H9 (cell line): ENCODE measurements at regions not wholly inside any gene's neighbourhood (a gene's known extent, or its start where the extent isn't known, plus 50 kb on each side); places are given as distances from the start of the nearest gene placed in this dataset.
A peak's percentile ranks its signal among the peaks of the same experiment; 100 is the strongest.

Experiments
- DNase-seq: peaks from one replicate; pipeline ENCODE4 v3.0.0-alpha.2; 2017
- H2AFZ ChIP-seq: one replicate; pipeline ENCODE4 v1.6.1; 2013; ENCODE audit warnings: mild to moderate bottlenecking, low read length, control low read depth, moderate library complexity
- H2AK5ac ChIP-seq: 2 replicates; pipeline ENCODE4 v1.6.1; 2013; ENCODE audit warnings: low read length, control low read depth, mixed read lengths; ENCODE audit not compliant: insufficient read length
- H2BK120ac ChIP-seq: one replicate; pipeline ENCODE4 v1.6.1; 2013; ENCODE audit warnings: low read depth, mild to moderate bottlenecking, low read length, control low read depth, inconsistent platforms; ENCODE audit not compliant: poor library complexity, severe bottlenecking
- H2BK12ac ChIP-seq: 2 replicates; pipeline ENCODE4 v1.6.1; 2013; ENCODE audit warnings: low read length, control low read depth, mixed read lengths, low read depth; ENCODE audit not compliant: insufficient read length
- H2BK15ac ChIP-seq: 2 replicates; pipeline ENCODE4 v1.6.1; 2013; ENCODE audit warnings: low read depth, low read length, control low read depth
- H2BK20ac ChIP-seq: one replicate; pipeline ENCODE4 v1.6.1; 2013; ENCODE audit warnings: low read depth, mild to moderate bottlenecking, low read length, control low read depth, inconsistent platforms; ENCODE audit not compliant: poor library complexity, severe bottlenecking
- H2BK5ac ChIP-seq: 2 replicates; pipeline ENCODE4 v1.6.1; 2013; ENCODE audit warnings: low read length, control low read depth, mixed read lengths; ENCODE audit not compliant: insufficient read length
- H3K14ac ChIP-seq: 2 replicates; pipeline ENCODE4 v1.6.1; 2013; ENCODE audit warnings: low read length, control low read depth; ENCODE audit not compliant: insufficient read depth
- H3K18ac ChIP-seq: 2 replicates; pipeline ENCODE4 v1.6.1; 2013; ENCODE audit warnings: low read depth, mild to moderate bottlenecking, mixed read lengths, low read length, control low read depth; ENCODE audit not compliant: insufficient read length
- H3K23ac ChIP-seq: 2 replicates; pipeline ENCODE4 v1.6.1; 2013; ENCODE audit warnings: low read length, control low read depth, mixed read lengths, low read depth; ENCODE audit not compliant: insufficient read length
- H3K23me2 ChIP-seq: 2 replicates; pipeline ENCODE4 v1.6.1; 2013; ENCODE audit warnings: low read depth, mild to moderate bottlenecking, mixed read lengths, low read length, control low read depth; ENCODE audit not compliant: insufficient read length, poor library complexity, severe bottlenecking
- H3K27ac ChIP-seq: 2 replicates; pipeline ENCODE4 v1.5.1; 2013; ENCODE audit warnings: low read length, control low read depth, mixed read lengths, low read depth; ENCODE audit not compliant: insufficient read length
- H3K27me3 ChIP-seq: 2 replicates; pipeline ENCODE4 v1.6.1; 2013; ENCODE audit warnings: low read length, control low read depth, inconsistent platforms; ENCODE audit not compliant: insufficient read depth
- H3K4ac ChIP-seq: 2 replicates; pipeline ENCODE4 v1.6.1; 2013; ENCODE audit warnings: low read depth, mild to moderate bottlenecking, control low read depth, inconsistent platforms, low read length, moderate library complexity
- H3K4me1 ChIP-seq: 2 replicates; pipeline ENCODE4 v1.6.1; 2013; ENCODE audit warnings: low read length, control low read depth, inconsistent platforms; ENCODE audit not compliant: insufficient read depth
- H3K4me2 ChIP-seq: 2 replicates; pipeline ENCODE4 v1.6.1; 2013; ENCODE audit warnings: low read length, control low read depth, mixed read lengths; ENCODE audit not compliant: insufficient read length, insufficient read depth
- H3K56ac ChIP-seq: 2 replicates; pipeline ENCODE4 v1.6.1; 2013; ENCODE audit warnings: low read depth, mild to moderate bottlenecking, mixed read lengths, low read length, control low read depth; ENCODE audit not compliant: insufficient read length
- H3K79me1 ChIP-seq: 2 replicates; pipeline ENCODE4 v1.6.1; 2013; ENCODE audit warnings: low read depth, mild to moderate bottlenecking, moderate library complexity, low read length, control low read depth, inconsistent platforms; ENCODE audit not compliant: insufficient read depth, poor library complexity, severe bottlenecking
- H3K79me2 ChIP-seq: 2 replicates; pipeline ENCODE4 v1.6.1; 2013; ENCODE audit warnings: low read length, control low read depth, inconsistent platforms; ENCODE audit not compliant: insufficient read depth
- H3K9ac ChIP-seq: 2 replicates; pipeline ENCODE4 v1.6.1; 2013; ENCODE audit warnings: low read length, control low read depth, mixed read lengths; ENCODE audit not compliant: insufficient read length; ENCODE audit errors: extremely low read depth
- H3K9me3 ChIP-seq: one replicate; pipeline ENCODE4 v1.6.1; 2013; ENCODE audit warnings: low read depth, low read length, inconsistent platforms; ENCODE audit not compliant: control insufficient read depth
- H3T11ph ChIP-seq: one replicate; pipeline ENCODE4 v1.6.1; 2013; ENCODE audit warnings: mild to moderate bottlenecking, low read length, control low read depth, inconsistent platforms
- H4K20me1 ChIP-seq: one replicate; pipeline ENCODE4 v1.6.1; 2013; ENCODE audit not compliant: control insufficient read depth, insufficient read length, insufficient read depth
- H4K5ac ChIP-seq: 2 replicates; pipeline ENCODE4 v1.6.1; 2013; ENCODE audit warnings: low read depth, mild to moderate bottlenecking, mixed read lengths, low read length, control low read depth; ENCODE audit not compliant: insufficient read length
- H4K8ac ChIP-seq: replicated peaks from 2 replicates; pipeline ENCODE4 v1.6.1; 2013; ENCODE audit warnings: low read length, control low read depth, mixed read lengths, low read depth; ENCODE audit not compliant: insufficient read length
- H4K91ac ChIP-seq: 2 replicates; pipeline ENCODE4 v1.6.1; 2013; ENCODE audit warnings: low read depth, mild to moderate bottlenecking, moderate library complexity, mixed read lengths, low read length, control low read depth; ENCODE audit not compliant: insufficient read length
- H3K27ac Mint-ChIP-seq, 3 experiments: 2 replicates in 2 of 3; 3 replicates in 1 of 3; pipeline ENCODE4 v1.8.0; 2020 to 2021; ENCODE audit warnings: mixed read lengths in 3 of 3, mild to moderate bottlenecking in 1 of 3, moderate library complexity in 1 of 3
- H3K27me3 Mint-ChIP-seq: 2 replicates; pipeline ENCODE4 v1.8.0; 2021; ENCODE audit warnings: low read depth, mild to moderate bottlenecking, moderate library complexity, mixed read lengths
- H3K36me3 Mint-ChIP-seq, 3 experiments: 2 replicates in 2 of 3; 3 replicates in 1 of 3; pipeline ENCODE4 v1.8.0; 2020 to 2021; ENCODE audit warnings: low read depth in 3 of 3, mixed read lengths in 3 of 3; ENCODE audit not compliant: insufficient read depth in 1 of 3
- H3K4me1 Mint-ChIP-seq, 2 experiments: 2 replicates each; pipeline ENCODE4 v1.8.0; 2020; ENCODE audit warnings: mixed read lengths in 2 of 2
- H3K4me3 Mint-ChIP-seq, 2 experiments: 2 replicates in 1 of 2; 3 replicates in 1 of 2; pipeline ENCODE4 v1.8.0; 2020 to 2021; ENCODE audit warnings: mild to moderate bottlenecking in 2 of 2, mixed read lengths in 2 of 2, moderate library complexity in 1 of 2
- H3K9me3 Mint-ChIP-seq, 2 experiments: 2 replicates in 1 of 2; 3 replicates in 1 of 2; pipeline ENCODE4 v1.8.0; 2020; ENCODE audit warnings: mild to moderate bottlenecking in 2 of 2, mixed read lengths in 2 of 2, moderate library complexity in 1 of 2
- WGBS: extraction: QIAGEN DNeasy Blood & Tissue Kit; methylation state at CpG from one replicate; pipeline ENCODE4 v1.1.7; 2013; ENCODE audit warnings: missing lambda C conversion rate, low lambda C conversion rate, mixed read lengths; ENCODE audit not compliant: insufficient read length; ENCODE audit errors: extremely low coverage; 5-methylcytosine and 5-hydroxymethylcytosine counted together
- TF ChIP-seq, protein P1 (sequence below): fragments of 200-600 bp; sonication (generic); conservative IDR thresholded peaks from 3 replicates; pipeline ENCODE4 v1.8.0; 2021; ENCODE audit warnings: antibody characterized with exemption, mild to moderate bottlenecking

- Histone ChIP-seq H2AK5ac (no peak overlapping the region), H3K18ac (no peak overlapping the region), H3K4ac (no peak overlapping the region), H3K23me2 (no peaks in the 10 kb centered on the region), H3K9me3 (no peaks in the 10 kb centered on the region), H3K4me2 (no peak overlapping the region), H3K56ac (no peak overlapping the region), H3K4me1 (no peaks in the 10 kb centered on the region; the same call in 1 of the 2 replicates), H2BK5ac (no peak overlapping the region), H4K20me1 (no peaks in the 10 kb centered on the region), H3K14ac (no peak overlapping the region), H3K79me2 (no peaks in the 10 kb centered on the region), H3K27ac (no peak overlapping the region), H3K79me1 (no peaks in the 10 kb centered on the region), H4K8ac (no peak overlapping the region), H3T11ph (no peak overlapping the region), H2BK20ac (no peak overlapping the region), H3K23ac (no peak overlapping the region), H4K91ac (no peak overlapping the region), H2BK120ac (no peak overlapping the region), H2BK15ac (no peak overlapping the region), H3K9ac (no peak overlapping the region), H3K27me3 (no peaks in the 10 kb centered on the region), H2AFZ (no peak overlapping the region), H2BK12ac (no peak overlapping the region), H4K5ac (no peak overlapping the region)
- no peaks in the 10 kb centered on the region for H3K27me3 Mint-ChIP-seq
- H3K27ac Mint-ChIP-seq: no peak overlapping the region
- TF ChIP-seq, protein P1, sequence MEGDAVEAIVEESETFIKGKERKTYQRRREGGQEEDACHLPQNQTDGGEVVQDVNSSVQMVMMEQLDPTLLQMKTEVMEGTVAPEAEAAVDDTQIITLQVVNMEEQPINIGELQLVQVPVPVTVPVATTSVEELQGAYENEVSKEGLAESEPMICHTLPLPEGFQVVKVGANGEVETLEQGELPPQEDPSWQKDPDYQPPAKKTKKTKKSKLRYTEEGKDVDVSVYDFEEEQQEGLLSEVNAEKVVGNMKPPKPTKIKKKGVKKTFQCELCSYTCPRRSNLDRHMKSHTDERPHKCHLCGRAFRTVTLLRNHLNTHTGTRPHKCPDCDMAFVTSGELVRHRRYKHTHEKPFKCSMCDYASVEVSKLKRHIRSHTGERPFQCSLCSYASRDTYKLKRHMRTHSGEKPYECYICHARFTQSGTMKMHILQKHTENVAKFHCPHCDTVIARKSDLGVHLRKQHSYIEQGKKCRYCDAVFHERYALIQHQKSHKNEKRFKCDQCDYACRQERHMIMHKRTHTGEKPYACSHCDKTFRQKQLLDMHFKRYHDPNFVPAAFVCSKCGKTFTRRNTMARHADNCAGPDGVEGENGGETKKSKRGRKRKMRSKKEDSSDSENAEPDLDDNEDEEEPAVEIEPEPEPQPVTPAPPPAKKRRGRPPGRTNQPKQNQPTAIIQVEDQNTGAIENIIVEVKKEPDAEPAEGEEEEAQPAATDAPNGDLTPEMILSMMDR: peak; percentile 19; the same call in 1 of the 3 replicates
- H3K4me3 Mint-ChIP-seq: no peak overlapping the region
- no CpG with 5 or more reads among the region's 3 CpGs for WGBS
- H3K36me3 Mint-ChIP-seq: no peaks in the 10 kb centered on the region; a peak in 1 of 7 replicates
- H3K9me3 Mint-ChIP-seq: no peaks in the 10 kb centered on the region
- DNase-seq: no peak
- peaks cover 17 to 19% of the 10 kb centered on the region in 2 experiments; a peak in 3 of 4 replicates for H3K4me1 Mint-ChIP-seq
Measured at GRCh38 chr1:221272940-221273339, 393.7 kb downstream of the HLX start.
